ENCODE measurements at regions not wholly inside any gene's neighbourhood (a gene's known extent, or its start where the extent isn't known, plus 50 kb on each side); places are given as distances from the start of the nearest gene placed in this dataset.
A peak's percentile ranks its signal among the peaks of the same experiment; 100 is the strongest.
"Not testable (repeated sequence)": the region's sequence is repeated elsewhere in the genome, so short reads cannot be mapped to it uniquely, and the experiment has no call there.

DNA sequence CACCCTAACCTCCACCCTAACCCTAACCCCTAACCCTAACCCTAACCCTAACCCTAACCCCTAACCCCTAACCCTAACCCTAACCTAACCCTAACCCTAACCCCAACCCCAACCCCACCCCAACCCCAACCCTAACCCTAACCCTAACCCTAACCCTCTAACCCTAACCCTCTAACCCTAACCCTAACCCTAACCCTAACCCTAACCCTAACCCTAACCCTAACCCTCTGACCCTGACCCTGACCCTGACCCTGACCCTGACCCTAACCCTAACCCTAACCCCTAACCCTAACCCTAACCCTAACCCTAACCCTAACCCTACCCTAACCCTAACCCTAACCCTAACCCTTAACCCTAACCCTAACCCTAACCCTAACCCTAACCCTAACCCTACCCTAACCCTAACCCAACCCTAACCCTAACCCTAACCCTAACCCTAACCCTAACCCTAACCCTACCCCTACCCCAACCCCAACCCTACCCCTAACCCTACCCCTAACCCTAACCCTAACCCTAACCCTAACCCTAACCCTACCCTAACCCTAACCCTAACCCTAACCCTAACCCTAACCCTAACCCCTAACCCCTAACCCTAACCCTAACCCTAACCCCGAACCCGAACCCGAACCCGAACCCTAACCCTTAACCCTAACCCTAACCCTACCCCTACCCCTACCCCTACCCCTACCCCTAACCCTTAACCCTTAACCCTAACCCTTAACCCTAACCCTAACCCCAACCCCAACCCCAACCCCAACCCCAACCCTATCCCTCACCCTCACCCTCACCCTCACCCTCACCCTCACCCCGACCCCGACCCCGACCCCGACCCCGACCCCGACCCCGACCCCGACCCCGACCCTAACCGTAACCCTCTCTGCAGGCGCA, 186.2 kb upstream of the CHL1 start:
- DNase-seq (ENCODE audit: low read depth): not testable (repeated sequence)

DNA sequence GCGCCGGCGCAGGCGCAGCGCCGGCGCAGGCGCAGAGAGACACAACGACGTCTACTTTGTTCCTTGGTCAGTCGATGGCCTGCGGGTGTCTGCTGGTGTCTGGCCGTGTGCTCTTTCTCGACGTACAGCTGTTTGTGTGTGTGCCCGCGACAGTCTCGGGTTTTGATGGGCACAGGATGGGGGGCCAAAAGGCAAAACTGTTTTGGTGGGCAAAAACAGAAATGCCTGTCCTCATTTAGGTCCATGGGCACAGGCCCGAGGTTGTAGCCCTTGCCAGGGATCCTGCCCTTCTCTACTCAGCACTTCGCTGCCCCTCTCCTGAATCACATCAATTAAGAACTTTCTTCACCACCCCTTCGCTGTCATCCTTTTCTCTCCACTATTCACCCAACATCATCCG, 184.8 kb upstream of the CHL1 start:
- no peak for DNase-seq (ENCODE audit: low read depth)

DNA sequence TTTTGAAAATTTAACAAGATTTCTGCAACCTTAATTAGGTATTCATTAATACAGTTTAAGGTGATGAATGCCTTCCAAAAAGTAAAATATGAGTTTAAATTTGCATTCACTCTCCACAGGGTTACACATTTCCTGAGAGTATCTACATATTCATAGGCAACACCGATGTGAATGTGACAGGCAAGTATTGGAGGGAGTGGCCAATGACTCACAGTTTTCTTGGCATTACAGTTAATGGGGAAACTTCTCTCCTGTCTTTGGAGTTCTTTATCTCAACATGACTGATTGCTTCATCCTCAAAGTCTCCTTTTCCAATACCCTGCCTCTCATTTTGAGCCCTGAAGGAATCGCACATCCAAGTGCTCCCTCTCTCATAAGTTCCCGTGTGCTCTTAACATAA, 181.9 kb upstream of the CHL1 start:
- DNase-seq (ENCODE audit: low read depth): peak; percentile 49

DNA sequence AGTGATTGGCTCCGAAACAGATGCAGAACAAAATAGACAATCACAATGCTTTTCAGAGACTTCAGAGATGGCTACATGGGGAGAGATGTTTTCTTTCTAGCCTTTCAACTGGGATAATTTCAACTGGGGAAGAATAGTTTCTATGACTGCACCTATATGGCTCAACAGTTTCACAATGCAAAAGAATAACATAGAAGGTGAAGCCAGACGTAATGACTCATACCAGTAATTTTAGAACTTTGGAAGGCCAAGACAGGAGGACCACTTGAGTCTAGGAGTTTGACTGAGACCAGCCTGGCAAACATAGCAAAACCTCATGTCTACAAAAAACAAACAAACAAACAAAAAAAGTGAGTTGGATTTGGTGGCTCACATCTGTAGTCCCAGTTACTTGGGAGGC, 180.2 kb upstream of the CHL1 start:
- DNase-seq (ENCODE audit: low read depth): peak; percentile 40

DNA sequence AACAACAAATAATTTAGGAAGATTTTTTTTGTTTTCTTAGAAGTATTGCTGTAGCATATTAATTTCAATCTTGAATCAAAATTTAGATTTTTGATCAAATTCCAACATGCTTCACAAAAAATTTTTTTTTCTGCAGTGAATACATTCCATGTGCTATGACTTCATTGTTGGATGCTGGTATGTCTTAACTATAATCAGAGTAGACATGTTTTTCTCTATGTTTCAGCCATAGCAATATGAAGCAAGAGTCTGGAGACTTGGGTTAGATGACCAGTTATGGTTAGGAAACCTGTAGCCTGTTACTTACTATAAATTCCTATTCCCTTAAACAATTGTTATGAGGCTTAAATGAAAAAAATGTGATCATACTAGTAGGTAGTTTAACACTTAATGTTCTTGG, 176.1 kb upstream of the CHL1 start:
- no peak for DNase-seq (ENCODE audit: low read depth)

DNA sequence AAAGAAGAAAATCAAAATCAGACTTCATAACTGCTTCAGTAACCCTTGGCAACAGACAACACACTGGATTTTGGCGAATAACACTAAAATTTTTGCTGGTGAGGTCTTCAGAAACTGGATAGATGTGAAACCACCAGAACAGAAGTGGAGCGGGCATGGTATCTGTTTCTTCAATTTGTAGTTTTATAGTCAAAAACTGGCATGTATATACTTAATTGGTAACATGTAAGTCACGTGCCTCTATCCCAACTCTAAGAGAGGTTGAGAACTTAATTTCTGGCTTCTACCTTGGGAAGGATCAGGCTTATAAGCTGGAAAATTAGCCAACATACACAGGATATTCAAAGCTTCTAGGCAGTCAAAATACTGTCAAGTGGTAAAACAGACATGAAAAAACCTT, 172.6 kb upstream of the CHL1 start:
- no peak for DNase-seq (ENCODE audit: low read depth)

DNA sequence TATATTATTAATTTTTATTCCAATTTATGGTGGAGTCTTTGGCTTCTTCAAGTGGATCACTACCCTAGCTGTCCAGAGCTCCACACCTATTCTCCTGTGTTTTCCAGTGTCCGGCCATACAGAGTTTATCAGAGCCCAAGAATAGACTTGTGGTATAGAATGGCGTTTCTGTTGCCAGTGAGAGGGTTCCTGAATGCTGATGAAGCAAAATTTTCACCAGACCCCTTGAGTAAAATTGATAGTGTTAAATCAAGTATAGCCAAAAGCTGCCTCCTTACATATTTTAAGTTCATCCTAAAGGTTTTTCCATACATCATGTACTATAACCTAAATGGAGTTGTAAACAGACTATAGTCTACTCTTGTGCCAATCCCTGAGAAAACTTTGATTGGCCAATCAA, 171.5 kb upstream of the CHL1 start:
- DNase-seq (ENCODE audit: low read depth): no peak

DNA sequence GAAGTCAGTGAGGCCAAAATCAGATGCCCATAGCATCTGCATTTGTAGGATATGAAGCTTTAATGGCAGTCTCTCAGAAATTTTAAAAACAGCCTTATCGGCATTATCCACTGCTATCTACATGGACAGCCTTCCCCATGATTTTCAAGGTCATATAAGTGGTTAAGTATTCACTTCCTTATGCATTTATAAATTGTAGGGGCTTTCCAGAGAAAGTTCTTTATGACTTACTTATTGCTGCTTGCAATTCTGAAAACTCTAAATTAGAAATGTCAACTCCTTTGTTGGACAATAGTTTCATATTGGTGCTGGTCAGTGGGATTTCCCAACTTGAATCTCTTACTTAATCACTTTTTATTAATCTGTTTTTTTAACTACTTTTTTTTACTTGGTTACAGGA, 160.6 kb upstream of the CHL1 start:
- not testable (repeated sequence) for DNase-seq (ENCODE audit: low read depth)

DNA sequence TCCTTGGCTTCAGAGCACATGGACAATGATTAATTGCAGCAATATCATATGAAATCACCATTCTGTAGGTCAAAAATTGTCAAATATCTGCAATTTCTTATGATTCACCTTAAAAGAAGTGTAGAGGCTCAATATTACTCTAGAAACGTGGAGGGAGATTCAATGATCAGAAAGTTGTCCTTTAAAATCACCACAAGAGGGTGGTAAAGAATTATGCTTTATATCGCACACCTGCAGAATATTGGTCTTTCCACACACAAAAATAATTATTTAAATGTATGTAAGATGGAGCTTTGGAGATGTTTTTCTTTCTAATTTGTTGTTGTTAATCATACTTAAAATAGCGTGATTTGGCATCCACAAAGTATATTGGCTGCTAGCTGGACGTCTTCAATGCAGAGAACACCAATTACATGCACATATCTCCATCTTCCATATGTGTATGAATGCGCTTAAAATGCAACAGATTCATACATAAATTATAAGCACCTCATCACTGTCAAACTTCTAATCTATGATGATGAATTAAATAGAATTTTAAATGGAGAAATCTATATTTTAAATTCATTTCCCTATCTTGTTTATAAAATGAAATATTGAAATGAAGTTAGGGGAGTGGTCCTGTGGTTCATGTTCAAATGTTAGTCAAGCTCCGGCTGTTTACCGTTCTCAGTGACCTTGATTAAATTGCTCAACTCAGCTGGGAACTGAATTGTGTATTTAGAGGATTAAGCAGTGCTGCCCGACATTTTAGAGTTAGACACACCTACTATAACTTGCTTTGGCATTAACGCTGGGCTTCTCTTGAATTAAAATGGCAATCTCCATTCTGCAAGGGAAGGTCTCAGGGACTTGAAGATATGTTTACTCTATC, 153.5 kb upstream of the CHL1 start:
- peak; percentile 11 for DNase-seq (ENCODE audit: low read depth)

DNA sequence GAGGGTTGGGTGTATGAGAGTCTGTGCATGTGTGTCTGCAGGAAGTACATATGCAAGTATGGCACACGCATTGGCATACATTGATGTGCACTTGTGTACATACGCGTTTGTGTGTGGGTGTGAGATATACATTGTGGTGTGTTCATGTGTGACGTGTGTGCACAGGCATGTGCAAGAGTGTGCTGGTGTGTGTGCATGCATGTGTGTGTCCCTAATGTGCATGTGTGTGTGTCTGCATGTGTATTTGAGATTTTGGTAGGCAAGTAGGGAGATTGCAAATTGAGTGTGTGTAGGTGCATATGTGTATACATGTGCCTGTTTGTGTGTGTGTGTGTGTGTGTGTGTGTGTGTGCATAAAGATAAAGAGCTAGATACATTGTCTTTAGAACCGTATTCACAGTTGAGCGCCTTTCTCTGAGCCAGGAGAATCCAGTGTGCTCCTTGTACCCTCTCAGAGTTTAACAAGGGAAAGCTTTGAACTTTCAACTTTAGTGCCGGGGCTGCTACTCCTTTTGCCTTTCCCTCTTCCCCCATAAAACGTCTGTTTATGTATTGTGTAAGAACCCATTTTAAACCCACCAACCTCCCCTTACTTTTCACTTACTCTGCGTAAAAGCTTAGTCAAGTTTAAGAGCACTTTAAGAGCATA, 152.4 kb upstream of the CHL1 start:
- no peak for DNase-seq (ENCODE audit: low read depth)

DNA sequence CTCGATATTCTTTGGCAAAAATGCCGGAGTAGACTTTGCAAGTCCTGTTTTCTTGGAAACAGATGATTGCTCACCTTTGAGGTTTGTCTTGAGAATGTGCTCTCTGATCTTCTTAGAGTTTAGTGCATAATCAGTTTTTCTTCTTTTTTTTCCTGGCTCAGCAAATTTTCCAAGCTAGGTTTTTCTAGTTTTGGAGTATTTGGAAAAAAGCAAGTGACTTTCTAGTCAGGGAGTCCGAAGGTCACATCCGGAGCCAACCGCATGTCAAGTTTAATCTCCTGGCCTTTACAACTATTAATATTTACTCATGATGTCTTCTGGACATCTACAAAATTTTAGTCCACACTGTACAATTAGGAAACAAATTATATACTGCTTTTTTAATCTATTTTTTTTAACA, 151.6 kb upstream of the CHL1 start:
- DNase-seq (ENCODE audit: low read depth): not testable (repeated sequence)

DNA sequence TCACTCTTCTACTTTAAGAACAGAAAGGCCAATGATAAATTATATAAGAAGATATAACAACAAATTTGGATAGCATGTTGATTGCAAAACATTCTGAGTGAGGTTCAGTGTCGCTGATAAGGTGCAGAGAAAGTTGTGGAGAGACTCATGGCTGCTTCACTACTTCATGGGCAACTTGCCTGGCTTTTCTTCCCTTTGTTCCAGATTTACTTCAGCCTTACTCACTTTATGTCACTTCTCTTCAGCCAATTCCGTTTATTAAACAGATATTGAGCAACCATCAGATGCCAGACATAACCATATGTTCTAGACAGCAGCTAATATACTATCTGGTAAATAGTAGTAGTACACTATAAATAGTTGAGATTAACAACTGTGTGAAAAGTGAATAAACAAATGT, 150.0 kb upstream of the CHL1 start:
- DNase-seq (ENCODE audit: low read depth): no peak

DNA sequence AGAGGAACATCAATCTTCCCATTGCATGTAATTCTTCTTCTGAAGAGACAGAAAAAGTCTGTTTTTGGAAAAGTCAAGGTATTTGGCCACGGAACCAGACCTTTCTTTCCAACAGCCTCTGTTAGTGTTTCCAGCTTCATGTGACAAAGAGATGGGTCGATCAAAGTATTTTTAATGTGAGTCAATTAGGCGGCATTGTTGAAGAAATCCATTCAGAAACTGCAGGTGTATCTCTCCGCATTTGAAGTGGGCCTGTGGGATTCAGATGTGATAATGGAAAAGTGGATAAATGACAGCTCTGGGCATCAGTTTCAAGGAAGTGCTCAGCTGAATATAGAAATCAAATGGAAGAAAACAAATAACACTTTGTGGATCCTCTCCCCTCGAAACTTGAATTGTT, 143.1 kb upstream of the CHL1 start:
- not testable (repeated sequence) for DNase-seq (ENCODE audit: low read depth)

DNA sequence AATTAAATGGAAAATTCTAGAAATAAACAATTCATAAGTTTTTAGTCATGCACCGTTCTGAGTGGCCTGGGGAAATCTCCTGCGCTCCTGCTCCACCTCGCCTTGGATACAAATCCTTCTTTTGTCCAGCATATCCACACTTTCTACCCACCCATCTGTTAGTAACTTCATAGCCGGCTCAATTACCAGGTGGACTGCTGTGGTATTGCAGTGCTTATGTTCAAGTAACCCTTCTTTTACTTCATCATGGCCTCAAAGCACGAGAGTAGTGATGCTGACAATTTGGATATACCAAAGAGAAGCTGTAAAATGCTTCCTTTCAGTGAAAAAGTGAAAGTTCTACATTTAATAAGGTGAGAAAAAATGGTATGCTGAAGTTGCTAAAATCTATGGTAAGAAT, 142.3 kb upstream of the CHL1 start:
- no peak for DNase-seq (ENCODE audit: low read depth)

DNA sequence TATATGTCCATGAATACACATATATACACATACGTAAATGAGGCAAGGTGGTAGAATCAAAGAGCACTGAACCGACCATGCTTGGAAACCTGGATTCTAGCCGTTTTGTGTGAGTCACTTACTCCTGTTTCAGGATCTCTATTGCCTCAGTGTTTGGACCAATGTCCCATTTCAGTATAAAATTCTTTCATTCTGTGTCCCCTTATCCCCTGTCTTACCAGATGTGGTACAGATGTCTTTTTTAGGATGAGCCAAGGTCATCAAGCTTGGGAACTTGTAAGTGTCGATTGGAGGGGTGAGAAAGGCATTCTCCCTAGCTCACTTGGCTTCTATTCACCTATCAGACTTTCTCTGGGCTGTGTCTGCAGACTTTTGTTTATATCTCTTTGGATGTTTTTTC, 139.9 kb upstream of the CHL1 start:
- no peak for DNase-seq (ENCODE audit: low read depth)

DNA sequence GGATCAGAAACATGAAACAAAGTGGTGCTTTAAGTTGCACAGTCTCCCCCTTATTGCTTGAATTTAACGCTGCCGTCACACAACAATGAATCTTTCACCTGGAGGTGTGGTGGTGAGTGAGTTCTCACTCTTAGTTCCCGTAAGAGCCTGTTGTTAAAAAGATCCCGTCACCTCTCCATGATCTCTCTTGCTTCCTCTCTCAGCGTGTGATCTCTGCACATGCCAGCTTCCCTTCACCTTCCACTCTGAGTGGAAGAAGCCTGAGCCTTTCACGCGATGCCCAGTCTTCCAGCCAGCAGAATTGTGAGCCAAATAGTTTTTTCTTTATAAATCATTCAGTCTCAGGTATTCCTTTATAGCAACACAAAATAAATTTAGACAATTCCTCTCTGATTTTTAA, 136.7 kb upstream of the CHL1 start:
- no peak for DNase-seq (ENCODE audit: low read depth)

DNA sequence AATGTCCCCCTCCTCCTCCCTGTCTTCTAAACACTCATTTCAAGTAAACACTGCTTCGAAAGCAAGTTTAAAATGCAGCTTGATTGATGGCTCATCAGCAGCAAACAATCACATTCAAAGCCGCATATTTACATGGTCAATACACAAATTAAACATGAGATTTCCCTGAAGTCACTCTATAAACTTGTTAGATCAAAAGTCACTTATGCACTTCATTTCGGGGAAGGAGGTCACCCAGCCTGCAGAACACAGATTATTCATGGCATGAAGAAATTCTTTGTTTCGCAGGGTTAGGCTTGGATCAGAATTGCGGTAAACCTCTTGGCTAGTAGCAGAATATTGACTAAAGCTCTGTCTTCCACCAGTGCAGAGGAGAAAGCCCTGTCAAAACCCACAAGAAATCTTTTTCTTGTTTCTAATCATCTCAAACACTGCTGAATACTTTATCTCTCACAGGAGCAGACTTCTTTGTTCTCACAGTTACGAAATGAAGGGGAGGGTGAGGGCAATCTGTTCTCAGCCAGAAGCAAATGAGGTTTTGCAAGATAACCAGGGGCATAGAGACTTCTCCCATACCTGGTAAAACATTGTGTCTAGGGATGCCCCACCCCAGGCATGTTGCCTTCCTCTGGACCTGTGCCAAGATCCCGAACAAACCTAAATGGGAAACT, 133.3 kb upstream of the CHL1 start:
- no peak for DNase-seq (ENCODE audit: low read depth)

DNA sequence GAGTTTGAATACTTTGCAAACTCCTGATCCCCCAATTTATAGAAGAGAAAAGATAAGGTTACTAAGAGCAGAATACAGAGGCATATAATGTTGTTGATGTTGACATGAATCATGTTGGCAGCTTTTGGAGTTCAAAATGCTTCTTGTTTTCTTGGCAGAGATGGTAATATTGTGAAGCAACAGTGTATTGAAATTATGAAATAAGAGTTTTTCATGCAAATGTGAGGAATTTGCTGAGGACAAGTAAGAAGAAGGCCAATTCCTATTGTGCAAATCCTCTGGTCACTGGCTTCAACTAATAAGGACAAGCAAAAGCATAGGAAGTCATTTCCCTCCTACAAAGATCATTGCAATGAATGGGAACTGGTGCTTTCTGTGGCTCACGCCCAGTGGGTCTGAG, 126.9 kb upstream of the CHL1 start:
- no peak for DNase-seq (ENCODE audit: low read depth)

DNA sequence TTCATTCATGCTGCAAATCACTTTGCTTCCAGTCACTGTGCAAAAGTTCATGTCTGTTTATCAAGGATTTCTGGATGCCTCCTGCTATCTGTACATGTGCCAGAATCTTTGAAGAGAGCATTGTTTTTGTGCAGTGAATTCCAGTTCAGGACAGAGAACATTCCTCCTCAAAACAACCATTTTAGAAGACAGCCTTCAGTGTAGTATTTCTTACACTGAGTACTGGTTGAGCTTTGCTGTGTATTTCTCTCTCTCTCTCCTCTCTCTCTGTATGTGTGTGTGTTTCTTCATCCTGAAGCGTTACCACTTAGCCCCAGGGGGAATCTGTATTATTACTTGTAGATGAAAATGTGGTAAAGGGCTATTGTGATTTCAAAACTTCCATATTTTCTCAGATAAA, 123.8 kb upstream of the CHL1 start:
- no peak for DNase-seq (ENCODE audit: low read depth)

DNA sequence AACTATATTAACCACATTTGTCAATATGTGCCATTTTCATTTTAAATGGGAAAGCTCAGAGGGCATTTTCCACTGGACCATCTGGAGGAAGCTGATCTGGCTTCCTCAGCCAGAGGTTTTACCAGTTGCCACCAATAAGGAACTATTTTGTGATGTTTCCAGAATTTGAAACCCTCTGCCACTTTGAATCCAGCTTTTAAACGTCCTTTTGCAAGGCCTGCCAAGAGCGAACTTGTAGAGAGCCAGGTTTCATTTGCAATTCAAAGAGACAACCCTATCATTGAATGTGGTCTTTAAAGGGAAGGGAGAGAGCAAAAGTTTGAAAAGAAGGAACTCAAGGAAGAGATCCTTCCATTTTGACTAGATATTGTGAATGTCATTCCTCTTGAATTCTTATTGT, 123.3 kb upstream of the CHL1 start:
- DNase-seq (ENCODE audit: low read depth): no peak

DNA sequence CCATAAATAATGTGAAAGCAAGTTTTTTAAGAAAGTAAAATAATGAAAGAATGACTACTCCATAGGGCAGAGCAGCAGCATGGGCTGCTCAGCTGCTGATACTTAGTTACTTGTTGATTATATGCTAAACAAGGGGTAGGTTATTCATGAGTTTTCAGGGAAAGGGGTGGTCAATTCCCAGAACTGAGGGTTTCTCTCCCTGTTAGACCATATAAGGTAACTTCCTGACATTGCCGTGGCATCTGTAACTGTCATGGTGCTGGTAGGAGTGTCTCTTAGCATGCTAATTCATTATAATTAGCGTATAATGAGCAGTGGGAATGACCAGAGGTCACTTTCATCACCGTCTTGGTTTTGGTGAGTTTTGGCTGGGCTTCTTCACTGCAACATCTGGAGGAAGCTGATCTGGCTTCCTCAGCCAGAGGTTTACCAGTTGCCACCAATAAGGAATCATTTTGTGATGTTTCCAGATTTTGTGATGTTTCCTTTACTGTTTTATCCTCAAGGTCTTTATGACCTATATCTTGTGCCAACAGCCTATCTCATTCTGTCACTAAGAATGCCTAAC, 121.8 kb upstream of the CHL1 start:
- DNase-seq (ENCODE audit: low read depth): no peak
